HEK293 (cell line): ENCODE measurements at regions not wholly inside any gene's neighbourhood (a gene's known extent, or its start where the extent isn't known, plus 50 kb on each side); places are given as distances from the start of the nearest gene placed in this dataset.

Experiments used
- CTCF ChIA-PET: fragments of 350-600 bp; formaldehyde crosslinking; extraction: SDS; loops from one replicate; lab custom pipeline; 2021; ENCODE audit warnings: antibody characterized with exemption; lab: Yijun Ruan, JAX
- POLR2A ChIA-PET: fragments of 300-600 bp; formaldehyde crosslinking; extraction: SDS; loops from one replicate; lab custom pipeline; 2020; ENCODE audit warnings: antibody characterized with exemption, inconsistent platforms; lab: Yijun Ruan, JAX
- H3K27ac ChIP-seq: fragments of 200-500 bp; sonication (Bioruptor generic); 2 replicates; pipeline ENCODE4 v1.5.1; 2014; ENCODE audit warnings: low read depth, low read length, control low read depth, inconsistent platforms; ENCODE audit errors: extremely low read depth
- H3K36me3 ChIP-seq, 2 experiments: fragments of 200-500 bp in 1 of 2; sonication (Bioruptor generic) in 1 of 2; 1 replicate in 1 of 2; 2 replicates in 1 of 2; pipeline ENCODE4 v1.5.1; 2014 to 2017; ENCODE audit warnings: inconsistent platforms in 2 of 2, low read length in 2 of 2; ENCODE audit not compliant: control insufficient read depth in 2 of 2, insufficient read depth in 1 of 2
- H3K4me1 ChIP-seq: fragments of 200-500 bp; sonication (Bioruptor generic); 2 replicates; pipeline ENCODE4 v1.5.1; 2014; ENCODE audit warnings: mild to moderate bottlenecking, low read length, inconsistent platforms; ENCODE audit not compliant: control insufficient read depth, insufficient read depth
- H3K4me3 ChIP-seq: 2 replicates; pipeline ENCODE4 v1.5.1; 2011; ENCODE audit warnings: low read depth, mild to moderate bottlenecking, control low read depth, low read length, moderate library complexity
- H3K9me3 ChIP-seq: fragments of 200-500 bp; sonication (Bioruptor generic); 2 replicates; pipeline ENCODE4 v1.5.1; 2014; ENCODE audit warnings: low read depth, low read length, inconsistent platforms; ENCODE audit not compliant: control insufficient read depth, insufficient read depth
- MEIS1 ChIP-seq: sonication (generic); formaldehyde crosslinking; IDR thresholded peaks from 2 replicates; pipeline ENCODE4 v1.8.1; 2022; ENCODE audit warnings: missing genetic modification reagents, mild to moderate bottlenecking, borderline replicate concordance
- SCRT1 ChIP-seq: fragments of 450-650 bp; formaldehyde crosslinking; IDR thresholded peaks from 2 replicates; pipeline ENCODE4 v1.5.1; 2016; ENCODE audit warnings: missing biosample characterization, missing genetic modification characterization, borderline replicate concordance
- SETDB1 ChIP-seq: IDR thresholded peaks from one replicate; pipeline ENCODE4 v1.6.1; 2017; ENCODE audit warnings: mild to moderate bottlenecking, low read length, moderate library complexity, mixed read lengths; ENCODE audit not compliant: insufficient read length
- SP2 ChIP-seq: fragments of 450-650 bp; formaldehyde crosslinking; IDR thresholded peaks from 2 replicates; pipeline ENCODE4 v1.5.1; 2016; ENCODE audit warnings: missing biosample characterization, missing genetic modification characterization
- TRIM28 ChIP-seq: IDR thresholded peaks from 2 replicates; pipeline ENCODE4 v1.6.1; 2011; ENCODE audit warnings: low read length, control low read depth, borderline replicate concordance
- ZNF133 ChIP-seq: fragments of 450-650 bp; formaldehyde crosslinking; IDR thresholded peaks from 2 replicates; pipeline ENCODE4 v1.5.1; 2016; ENCODE audit warnings: missing biosample characterization, missing genetic modification characterization
- ZNF2 ChIP-seq: fragments of 450-650 bp; formaldehyde crosslinking; IDR thresholded peaks from 2 replicates; pipeline ENCODE4 v1.5.1; 2016; ENCODE audit warnings: missing biosample characterization, missing genetic modification characterization
- ZNF202 ChIP-seq: fragments of 450-650 bp; formaldehyde crosslinking; IDR thresholded peaks from 2 replicates; pipeline ENCODE4 v1.5.1; 2016; ENCODE audit warnings: missing biosample characterization, missing genetic modification characterization, borderline replicate concordance
- ZNF302 ChIP-seq: fragments of 450-650 bp; formaldehyde crosslinking; IDR thresholded peaks from 2 replicates; pipeline ENCODE4 v1.5.1; 2016; ENCODE audit warnings: missing biosample characterization, missing genetic modification characterization, low read depth
- ZNF548 ChIP-seq: fragments of 450-650 bp; formaldehyde crosslinking; IDR thresholded peaks from 2 replicates; pipeline ENCODE4 v1.5.1; 2016; ENCODE audit warnings: missing biosample characterization, missing genetic modification characterization
- ZNF585B ChIP-seq: fragments of 450-650 bp; formaldehyde crosslinking; IDR thresholded peaks from 2 replicates; pipeline ENCODE4 v1.5.1; 2016; ENCODE audit warnings: missing biosample characterization, missing genetic modification characterization
- ZNF596 ChIP-seq: fragments of 450-650 bp; IDR thresholded peaks from 2 replicates; pipeline ENCODE4 v1.5.0; 2018; ENCODE audit warnings: missing biosample characterization, mild to moderate bottlenecking, missing genetic modification characterization, moderate library complexity
- ZNF785 ChIP-seq: fragments of 450-650 bp; formaldehyde crosslinking; IDR thresholded peaks from 2 replicates; pipeline ENCODE4 v1.5.1; 2016; ENCODE audit warnings: missing biosample characterization, missing genetic modification characterization
- ZNF843 ChIP-seq: fragments of 450-650 bp; formaldehyde crosslinking; IDR thresholded peaks from 2 replicates; pipeline ENCODE4 v1.5.1; 2016; ENCODE audit warnings: missing biosample characterization, missing genetic modification characterization
- TF ChIP-seq, protein P1 (sequence below): fragments of 450-650 bp; formaldehyde crosslinking; IDR thresholded peaks from 2 replicates; pipeline ENCODE4 v1.5.1; 2016; ENCODE audit warnings: missing biosample characterization, missing genetic modification characterization, borderline replicate concordance
- TF ChIP-seq, protein P2 (sequence below): fragments of 450-650 bp; formaldehyde crosslinking; IDR thresholded peaks from 2 replicates; pipeline ENCODE4 v1.5.1; 2016; ENCODE audit warnings: missing biosample characterization, missing genetic modification characterization
- TF ChIP-seq, protein P3 (sequence below): fragments of 450-650 bp; formaldehyde crosslinking; IDR thresholded peaks from 2 replicates; pipeline ENCODE4 v1.5.1; 2016; ENCODE audit warnings: missing biosample characterization, missing genetic modification characterization
- TF ChIP-seq, protein P4 (sequence below): fragments of 450-650 bp; formaldehyde crosslinking; IDR thresholded peaks from 2 replicates; pipeline ENCODE4 v1.5.0; 2017; ENCODE audit warnings: missing biosample characterization, missing genetic modification characterization, borderline replicate concordance
- TF ChIP-seq, protein P5 (sequence below): fragments of 450-650 bp; formaldehyde crosslinking; IDR thresholded peaks from 2 replicates; pipeline ENCODE4 v1.5.1; 2016; ENCODE audit warnings: missing biosample characterization, missing genetic modification characterization

DNA sequence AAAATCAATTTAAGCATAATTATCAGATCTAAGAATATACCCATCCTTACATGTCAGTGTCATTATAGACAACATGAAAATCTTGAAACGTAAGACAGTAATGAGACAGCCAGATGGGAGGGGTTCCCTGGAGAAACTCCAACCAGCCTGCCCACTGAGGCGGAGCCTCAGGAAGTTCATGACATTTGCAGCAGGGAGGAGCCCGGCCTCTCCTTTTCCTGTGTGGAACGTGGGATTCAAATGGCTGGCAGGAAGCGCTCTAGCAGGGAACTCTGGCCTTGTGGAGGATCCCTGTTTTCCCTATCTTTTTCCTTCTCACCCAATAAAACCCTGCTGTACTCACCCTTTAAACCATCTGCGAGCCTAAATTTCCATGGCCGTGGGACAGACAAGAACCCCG is 176.6 kb upstream of the KCNN2 start:
- H3K36me3 ChIP-seq: no peaks in the 10 kb centered on the region
- no peak overlapping the region for H3K4me3 ChIP-seq
- H3K27ac ChIP-seq: no peak overlapping the region
- no peaks in the 10 kb centered on the region for H3K4me1 ChIP-seq
- H3K9me3 ChIP-seq: no peaks in the 10 kb centered on the region
- TF ChIP-seq, protein P1, sequence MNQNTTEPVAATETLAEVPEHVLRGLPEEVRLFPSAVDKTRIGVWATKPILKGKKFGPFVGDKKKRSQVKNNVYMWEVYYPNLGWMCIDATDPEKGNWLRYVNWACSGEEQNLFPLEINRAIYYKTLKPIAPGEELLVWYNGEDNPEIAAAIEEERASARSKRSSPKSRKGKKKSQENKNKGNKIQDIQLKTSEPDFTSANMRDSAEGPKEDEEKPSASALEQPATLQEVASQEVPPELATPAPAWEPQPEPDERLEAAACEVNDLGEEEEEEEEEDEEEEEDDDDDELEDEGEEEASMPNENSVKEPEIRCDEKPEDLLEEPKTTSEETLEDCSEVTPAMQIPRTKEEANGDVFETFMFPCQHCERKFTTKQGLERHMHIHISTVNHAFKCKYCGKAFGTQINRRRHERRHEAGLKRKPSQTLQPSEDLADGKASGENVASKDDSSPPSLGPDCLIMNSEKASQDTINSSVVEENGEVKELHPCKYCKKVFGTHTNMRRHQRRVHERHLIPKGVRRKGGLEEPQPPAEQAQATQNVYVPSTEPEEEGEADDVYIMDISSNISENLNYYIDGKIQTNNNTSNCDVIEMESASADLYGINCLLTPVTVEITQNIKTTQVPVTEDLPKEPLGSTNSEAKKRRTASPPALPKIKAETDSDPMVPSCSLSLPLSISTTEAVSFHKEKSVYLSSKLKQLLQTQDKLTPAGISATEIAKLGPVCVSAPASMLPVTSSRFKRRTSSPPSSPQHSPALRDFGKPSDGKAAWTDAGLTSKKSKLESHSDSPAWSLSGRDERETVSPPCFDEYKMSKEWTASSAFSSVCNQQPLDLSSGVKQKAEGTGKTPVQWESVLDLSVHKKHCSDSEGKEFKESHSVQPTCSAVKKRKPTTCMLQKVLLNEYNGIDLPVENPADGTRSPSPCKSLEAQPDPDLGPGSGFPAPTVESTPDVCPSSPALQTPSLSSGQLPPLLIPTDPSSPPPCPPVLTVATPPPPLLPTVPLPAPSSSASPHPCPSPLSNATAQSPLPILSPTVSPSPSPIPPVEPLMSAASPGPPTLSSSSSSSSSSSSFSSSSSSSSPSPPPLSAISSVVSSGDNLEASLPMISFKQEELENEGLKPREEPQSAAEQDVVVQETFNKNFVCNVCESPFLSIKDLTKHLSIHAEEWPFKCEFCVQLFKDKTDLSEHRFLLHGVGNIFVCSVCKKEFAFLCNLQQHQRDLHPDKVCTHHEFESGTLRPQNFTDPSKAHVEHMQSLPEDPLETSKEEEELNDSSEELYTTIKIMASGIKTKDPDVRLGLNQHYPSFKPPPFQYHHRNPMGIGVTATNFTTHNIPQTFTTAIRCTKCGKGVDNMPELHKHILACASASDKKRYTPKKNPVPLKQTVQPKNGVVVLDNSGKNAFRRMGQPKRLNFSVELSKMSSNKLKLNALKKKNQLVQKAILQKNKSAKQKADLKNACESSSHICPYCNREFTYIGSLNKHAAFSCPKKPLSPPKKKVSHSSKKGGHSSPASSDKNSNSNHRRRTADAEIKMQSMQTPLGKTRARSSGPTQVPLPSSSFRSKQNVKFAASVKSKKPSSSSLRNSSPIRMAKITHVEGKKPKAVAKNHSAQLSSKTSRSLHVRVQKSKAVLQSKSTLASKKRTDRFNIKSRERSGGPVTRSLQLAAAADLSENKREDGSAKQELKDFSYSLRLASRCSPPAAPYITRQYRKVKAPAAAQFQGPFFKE: no peak
- TF ChIP-seq, protein P2, sequence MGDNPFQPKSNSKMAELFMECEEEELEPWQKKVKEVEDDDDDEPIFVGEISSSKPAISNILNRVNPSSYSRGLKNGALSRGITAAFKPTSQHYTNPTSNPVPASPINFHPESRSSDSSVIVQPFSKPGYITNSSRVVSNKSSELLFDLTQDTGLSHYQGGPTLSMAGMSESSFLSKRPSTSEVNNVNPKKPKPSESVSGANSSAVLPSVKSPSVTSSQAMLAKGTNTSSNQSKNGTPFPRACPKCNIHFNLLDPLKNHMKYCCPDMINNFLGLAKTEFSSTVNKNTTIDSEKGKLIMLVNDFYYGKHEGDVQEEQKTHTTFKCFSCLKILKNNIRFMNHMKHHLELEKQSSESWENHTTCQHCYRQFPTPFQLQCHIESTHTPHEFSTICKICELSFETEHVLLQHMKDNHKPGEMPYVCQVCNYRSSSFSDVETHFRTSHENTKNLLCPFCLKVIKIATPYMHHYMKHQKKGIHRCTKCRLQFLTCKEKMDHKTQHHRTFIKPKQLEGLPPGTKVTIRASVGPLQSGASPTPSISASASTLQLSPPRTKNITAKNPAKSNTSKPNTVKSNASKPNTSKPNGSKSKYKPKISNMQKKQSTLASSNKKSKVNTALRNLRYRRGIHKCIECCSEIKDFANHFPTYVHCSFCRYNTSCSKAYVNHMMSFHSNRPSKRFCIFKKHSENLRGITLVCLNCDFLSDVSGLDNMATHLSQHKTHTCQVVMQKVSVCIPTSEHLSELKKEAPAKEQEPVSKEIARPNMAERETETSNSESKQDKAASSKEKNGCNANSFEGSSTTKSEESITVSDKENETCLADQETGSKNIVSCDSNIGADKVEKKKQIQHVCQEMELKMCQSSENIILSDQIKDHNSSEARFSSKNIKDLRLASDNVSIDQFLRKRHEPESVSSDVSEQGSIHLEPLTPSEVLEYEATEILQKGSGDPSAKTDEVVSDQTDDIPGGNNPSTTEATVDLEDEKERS (tag by site-specific recombination): no peak
- TF ChIP-seq SP2: no peak
- CTCF ChIA-PET: interaction anchor here (0.8 kb wide), 1 partner anchor 330 kb away, joined by 5 read pairs; no protein-coding TSS in a partner anchor
- POLR2A ChIA-PET: no interaction called here

DNA sequence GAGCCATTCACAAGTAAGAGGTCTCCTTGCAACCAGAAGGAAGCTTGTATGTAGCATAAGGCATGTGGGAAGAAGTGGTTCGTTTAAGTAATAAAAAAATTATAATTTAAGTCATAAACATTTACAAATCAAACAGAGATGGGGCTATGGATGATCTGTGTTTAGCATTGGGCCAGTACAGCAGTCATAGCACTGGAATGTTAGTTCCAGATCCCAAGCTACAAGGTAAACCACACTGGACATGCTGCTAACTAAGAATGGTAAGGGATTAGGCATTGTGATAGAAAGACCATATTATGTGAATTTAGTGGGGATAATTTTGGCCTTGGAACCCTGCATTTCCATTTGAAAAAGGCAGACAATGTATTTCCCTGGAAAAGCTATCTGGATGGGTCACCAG is 170.4 kb upstream of the KCNN2 start:
- POLR2A ChIA-PET: no interaction called here
- no peaks in the 10 kb centered on the region for H3K36me3 ChIP-seq
- CTCF ChIA-PET: interaction anchor here (0.8 kb wide), 1 partner anchor 897 kb away, joined by 3 read pairs; no protein-coding TSS in a partner anchor
- no peak overlapping the region for H3K27ac ChIP-seq
- no peaks in the 10 kb centered on the region for H3K9me3 ChIP-seq
- no peak overlapping the region for H3K4me3 ChIP-seq
- H3K4me1 ChIP-seq: no peaks in the 10 kb centered on the region
- TF ChIP-seq, protein P3, sequence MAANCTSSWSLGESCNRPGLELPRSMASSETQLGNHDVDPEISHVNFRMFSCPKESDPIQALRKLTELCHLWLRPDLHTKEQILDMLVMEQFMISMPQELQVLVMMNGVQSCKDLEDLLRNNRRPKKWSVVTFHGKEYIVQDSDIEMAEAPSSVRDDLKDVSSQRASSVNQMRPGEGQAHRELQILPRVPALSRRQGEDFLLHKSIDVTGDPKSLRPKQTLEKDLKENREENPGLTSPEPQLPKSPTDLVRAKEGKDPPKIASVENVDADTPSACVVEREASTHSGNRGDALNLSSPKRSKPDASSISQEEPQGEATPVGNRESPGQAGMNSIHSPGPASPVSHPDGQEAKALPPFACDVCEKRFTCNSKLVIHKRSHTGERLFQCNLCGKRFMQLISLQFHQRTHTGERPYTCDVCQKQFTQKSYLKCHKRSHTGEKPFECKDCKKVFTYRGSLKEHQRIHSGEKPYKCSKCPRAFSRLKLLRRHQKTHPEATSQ: no peak
- TF ChIP-seq SCRT1 (tag by site-specific recombination) (no peak), ZNF596 (tag by site-specific recombination) (no peak), SETDB1 (no peak), TRIM28 (no peak), ZNF133 (tag by site-specific recombination) (no peak), ZNF302 (no peak), ZNF2 (tag by site-specific recombination) (no peak), ZNF843 (tag by site-specific recombination) (no peak), ZNF785 (tag by site-specific recombination) (no peak), MEIS1 (CRISPR knock-in tag) (no peak), ZNF548 (tag by site-specific recombination) (no peak), ZNF202 (no peak), ZNF585B (no peak)
- TF ChIP-seq, protein P4, sequence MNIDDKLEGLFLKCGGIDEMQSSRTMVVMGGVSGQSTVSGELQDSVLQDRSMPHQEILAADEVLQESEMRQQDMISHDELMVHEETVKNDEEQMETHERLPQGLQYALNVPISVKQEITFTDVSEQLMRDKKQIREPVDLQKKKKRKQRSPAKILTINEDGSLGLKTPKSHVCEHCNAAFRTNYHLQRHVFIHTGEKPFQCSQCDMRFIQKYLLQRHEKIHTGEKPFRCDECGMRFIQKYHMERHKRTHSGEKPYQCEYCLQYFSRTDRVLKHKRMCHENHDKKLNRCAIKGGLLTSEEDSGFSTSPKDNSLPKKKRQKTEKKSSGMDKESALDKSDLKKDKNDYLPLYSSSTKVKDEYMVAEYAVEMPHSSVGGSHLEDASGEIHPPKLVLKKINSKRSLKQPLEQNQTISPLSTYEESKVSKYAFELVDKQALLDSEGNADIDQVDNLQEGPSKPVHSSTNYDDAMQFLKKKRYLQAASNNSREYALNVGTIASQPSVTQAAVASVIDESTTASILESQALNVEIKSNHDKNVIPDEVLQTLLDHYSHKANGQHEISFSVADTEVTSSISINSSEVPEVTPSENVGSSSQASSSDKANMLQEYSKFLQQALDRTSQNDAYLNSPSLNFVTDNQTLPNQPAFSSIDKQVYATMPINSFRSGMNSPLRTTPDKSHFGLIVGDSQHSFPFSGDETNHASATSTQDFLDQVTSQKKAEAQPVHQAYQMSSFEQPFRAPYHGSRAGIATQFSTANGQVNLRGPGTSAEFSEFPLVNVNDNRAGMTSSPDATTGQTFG (tag by site-specific recombination): no peak
- TF ChIP-seq, protein P5, sequence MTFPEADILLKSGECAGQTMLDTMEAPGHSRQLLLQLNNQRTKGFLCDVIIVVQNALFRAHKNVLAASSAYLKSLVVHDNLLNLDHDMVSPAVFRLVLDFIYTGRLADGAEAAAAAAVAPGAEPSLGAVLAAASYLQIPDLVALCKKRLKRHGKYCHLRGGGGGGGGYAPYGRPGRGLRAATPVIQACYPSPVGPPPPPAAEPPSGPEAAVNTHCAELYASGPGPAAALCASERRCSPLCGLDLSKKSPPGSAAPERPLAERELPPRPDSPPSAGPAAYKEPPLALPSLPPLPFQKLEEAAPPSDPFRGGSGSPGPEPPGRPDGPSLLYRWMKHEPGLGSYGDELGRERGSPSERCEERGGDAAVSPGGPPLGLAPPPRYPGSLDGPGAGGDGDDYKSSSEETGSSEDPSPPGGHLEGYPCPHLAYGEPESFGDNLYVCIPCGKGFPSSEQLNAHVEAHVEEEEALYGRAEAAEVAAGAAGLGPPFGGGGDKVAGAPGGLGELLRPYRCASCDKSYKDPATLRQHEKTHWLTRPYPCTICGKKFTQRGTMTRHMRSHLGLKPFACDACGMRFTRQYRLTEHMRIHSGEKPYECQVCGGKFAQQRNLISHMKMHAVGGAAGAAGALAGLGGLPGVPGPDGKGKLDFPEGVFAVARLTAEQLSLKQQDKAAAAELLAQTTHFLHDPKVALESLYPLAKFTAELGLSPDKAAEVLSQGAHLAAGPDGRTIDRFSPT: no peak
